A673 (cell line): ENCODE measurements at regions not wholly inside any gene's neighbourhood (a gene's known extent, or its start where the extent isn't known, plus 50 kb on each side); places are given as distances from the start of the nearest gene placed in this dataset.

Experiments used
- EZH2 ChIP-seq: fragments of 200-600 bp; sonication (generic); IDR thresholded peaks from 2 replicates; pipeline ENCODE4 v1.6.1; 2017; ENCODE audit warnings: borderline replicate concordance, low read depth, mild to moderate bottlenecking, mixed read lengths, antibody characterized with exemption, low read length; ENCODE audit not compliant: poor library complexity, severe bottlenecking
- TF ChIP-seq, protein P1 (sequence below): fragments of 300-800, 200-600 bp; sonication (generic); conservative IDR thresholded peaks from 2 replicates; pipeline ENCODE4 v1.5.1; 2017; ENCODE audit warnings: low read depth, mild to moderate bottlenecking, antibody characterized with exemption, low read length, moderate library complexity, mixed read lengths

DNA sequence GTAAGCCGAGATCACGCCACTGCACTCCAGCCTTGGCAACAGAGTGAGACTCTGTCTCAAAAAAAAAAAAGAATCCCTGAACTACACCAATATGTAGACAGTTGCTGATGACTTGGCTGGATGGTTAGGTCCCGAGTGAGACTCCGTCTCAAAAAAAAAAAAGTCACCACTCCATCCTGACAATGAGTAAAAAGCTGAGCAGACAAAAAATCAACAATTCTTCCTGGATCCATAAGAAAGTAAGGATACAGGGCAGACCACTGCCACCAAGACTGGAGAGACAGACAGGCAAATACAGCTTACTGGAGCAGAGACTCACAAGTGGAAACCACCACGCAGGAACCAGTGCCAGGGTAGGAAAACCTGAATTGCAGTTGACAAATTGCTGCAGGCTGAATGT is 67.1 kb upstream of the ERCC4 start:
- TF ChIP-seq, protein P1, sequence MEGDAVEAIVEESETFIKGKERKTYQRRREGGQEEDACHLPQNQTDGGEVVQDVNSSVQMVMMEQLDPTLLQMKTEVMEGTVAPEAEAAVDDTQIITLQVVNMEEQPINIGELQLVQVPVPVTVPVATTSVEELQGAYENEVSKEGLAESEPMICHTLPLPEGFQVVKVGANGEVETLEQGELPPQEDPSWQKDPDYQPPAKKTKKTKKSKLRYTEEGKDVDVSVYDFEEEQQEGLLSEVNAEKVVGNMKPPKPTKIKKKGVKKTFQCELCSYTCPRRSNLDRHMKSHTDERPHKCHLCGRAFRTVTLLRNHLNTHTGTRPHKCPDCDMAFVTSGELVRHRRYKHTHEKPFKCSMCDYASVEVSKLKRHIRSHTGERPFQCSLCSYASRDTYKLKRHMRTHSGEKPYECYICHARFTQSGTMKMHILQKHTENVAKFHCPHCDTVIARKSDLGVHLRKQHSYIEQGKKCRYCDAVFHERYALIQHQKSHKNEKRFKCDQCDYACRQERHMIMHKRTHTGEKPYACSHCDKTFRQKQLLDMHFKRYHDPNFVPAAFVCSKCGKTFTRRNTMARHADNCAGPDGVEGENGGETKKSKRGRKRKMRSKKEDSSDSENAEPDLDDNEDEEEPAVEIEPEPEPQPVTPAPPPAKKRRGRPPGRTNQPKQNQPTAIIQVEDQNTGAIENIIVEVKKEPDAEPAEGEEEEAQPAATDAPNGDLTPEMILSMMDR = no peak
- no peak for TF ChIP-seq EZH2
